Esophagus (tissue), 2 donors: ENCODE measurements at regions not wholly inside any gene's neighbourhood (a gene's known extent, or its start where the extent isn't known, plus 50 kb on each side); places are given as distances from the start of the nearest gene placed in this dataset.
"Not testable (repeated sequence)": the region's sequence is repeated elsewhere in the genome, so short reads cannot be mapped to it uniquely, and the experiment has no call there.

ENCODE experiments used
- H3K27ac ChIP-seq, 2 donors: one replicate each; pipeline ENCODE4 v1.5.1; 2013; ENCODE audit warnings: low read depth in 2 of 2, mild to moderate bottlenecking in 2 of 2, inconsistent platforms in 1 of 2, low read length in 1 of 2, moderate library complexity in 1 of 2
- H3K27me3 ChIP-seq, 2 donors: one replicate each; pipeline ENCODE4 v1.6.1; 2013; ENCODE audit warnings: low read length in 2 of 2, control low read depth in 1 of 2, mild to moderate bottlenecking in 1 of 2; ENCODE audit not compliant: insufficient read depth in 2 of 2, control insufficient read depth in 1 of 2
- H3K36me3 ChIP-seq, 2 donors: one replicate each; pipeline ENCODE4 v1.6.1; 2013; ENCODE audit warnings: low read length in 1 of 2; ENCODE audit not compliant: control insufficient read depth in 2 of 2, insufficient read depth in 2 of 2
- H3K4me1 ChIP-seq, 2 donors: one replicate each; pipeline ENCODE4 v1.6.1; 2013; ENCODE audit warnings: low read length in 1 of 2; ENCODE audit not compliant: control insufficient read depth in 2 of 2, insufficient read depth in 2 of 2
- H3K4me3 ChIP-seq, 2 donors: one replicate each; pipeline ENCODE4 v1.5.1; 2013; ENCODE audit warnings: low read length in 2 of 2, mild to moderate bottlenecking in 2 of 2, low read depth in 1 of 2, moderate library complexity in 1 of 2
- H3K9me3 ChIP-seq, 2 donors: one replicate each; pipeline ENCODE4 v1.6.1; 2013; ENCODE audit warnings: mild to moderate bottlenecking in 2 of 2, low read depth in 1 of 2, low read length in 1 of 2, moderate library complexity in 1 of 2; ENCODE audit not compliant: control insufficient read depth in 2 of 2, insufficient read depth in 1 of 2
- WGBS, 2 donors: extraction: QIAGEN DNeasy Blood & Tissue Kit; methylation state at CpG; one replicate each; pipeline ENCODE4 v1.1.7; 2013; 5-methylcytosine and 5-hydroxymethylcytosine counted together
- donor health status: healthy with polysubstance abuse.
- donor health status: Bipolar disorder and iron deficiency.

DNA sequence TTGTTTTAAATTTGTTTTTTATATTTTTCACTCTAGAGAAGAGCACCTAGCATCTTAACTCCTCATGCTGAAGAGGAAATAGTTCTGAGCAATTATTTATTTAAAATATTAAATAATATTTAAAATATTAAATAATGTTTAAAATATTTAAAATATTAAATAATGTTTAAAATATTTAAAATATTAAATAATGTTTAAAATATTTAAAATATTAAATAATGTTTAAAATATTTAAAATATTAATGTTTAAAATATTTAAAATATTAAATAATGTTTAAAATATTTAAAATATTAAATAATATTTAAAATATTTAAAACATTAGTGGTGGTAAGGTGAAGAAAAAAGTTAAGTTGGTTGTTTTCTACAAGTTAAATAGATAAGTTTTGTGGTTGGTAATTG is 147.6 kb upstream of the FERMT1 start:
- H3K4me3 ChIP-seq, H3K4me1 ChIP-seq, H3K27ac ChIP-seq, H3K36me3 ChIP-seq, H3K27me3 ChIP-seq, H3K9me3 ChIP-seq: not testable (repeated sequence)

GRCh38 chr20:6269168-6269873 is 146.5 kb upstream of the FERMT1 start:
- Histone ChIP-seq H3K4me3 (no peak overlapping the region), H3K27me3 (no peaks in the 10 kb centered on the region), H3K27ac (no peak overlapping the region), H3K9me3 (peaks cover 0 to 1% of the 10 kb centered on the region in 2 donors), H3K36me3 (no peaks in the 10 kb centered on the region), H3K4me1 (no peaks in the 10 kb centered on the region)
- 55 to 64% methylated on average over 8 of the region's 8 CpGs for WGBS, 2 donors

DNA sequence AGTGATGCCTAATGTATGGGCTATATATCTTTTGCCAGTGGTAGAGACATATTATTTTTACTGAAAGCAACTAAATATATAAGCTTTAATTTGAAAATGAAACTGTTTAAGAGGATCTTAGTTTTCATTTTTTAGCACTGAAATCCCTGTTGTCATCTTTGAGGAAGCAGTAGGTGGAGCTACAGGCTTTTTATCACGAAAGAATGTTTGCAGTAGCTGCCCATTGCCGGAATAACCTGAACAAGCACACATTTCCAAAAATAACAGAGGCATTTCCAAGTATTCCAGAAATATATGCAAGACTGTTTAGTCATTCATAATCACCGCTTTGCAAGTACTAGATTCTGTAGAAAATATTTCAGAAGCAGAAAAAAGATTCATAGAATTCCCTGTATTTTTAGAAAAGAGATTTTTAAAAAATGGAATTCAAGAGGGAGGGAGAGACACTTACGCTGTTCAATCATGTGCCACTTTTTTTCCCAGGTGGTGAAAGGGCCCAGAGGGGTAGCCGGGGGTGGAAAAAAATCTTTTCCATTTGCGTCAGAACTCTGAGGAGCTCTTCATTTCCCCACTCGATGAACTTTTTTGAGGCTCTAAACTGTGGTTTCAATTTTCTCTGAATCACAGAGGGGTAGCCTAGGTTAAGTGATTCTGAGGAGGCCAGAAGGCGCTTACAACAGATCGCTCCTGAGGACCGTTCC is 142.5 kb upstream of the FERMT1 start:
- Histone ChIP-seq H3K36me3 (no peaks in the 10 kb centered on the region), H3K9me3 (no peaks in the 10 kb centered on the region), H3K27me3 (no peaks in the 10 kb centered on the region), H3K4me1 (no peaks in the 10 kb centered on the region), H3K4me3 (no peak overlapping the region), H3K27ac (no peak overlapping the region)
- 33 to 39% methylated on average over 10 of the region's 10 CpGs for WGBS, 2 donors

- H3K4me1 ChIP-seq: no peaks in the 10 kb centered on the region
- H3K4me3 ChIP-seq: no peak overlapping the region
- H3K27ac ChIP-seq: no peak overlapping the region
- H3K9me3 ChIP-seq: no peaks in the 10 kb centered on the region
- H3K36me3 ChIP-seq: no peaks in the 10 kb centered on the region
- no peaks in the 10 kb centered on the region for H3K27me3 ChIP-seq
- WGBS, 2 donors: 62 to 71% methylated on average over 2 of the region's 2 CpGs
Measured at GRCh38 chr20:6253396-6253795, 130.6 kb upstream of the FERMT1 start.

GRCh38 chr20:6245436-6245835 is 122.6 kb upstream of the FERMT1 start:
- no peak overlapping the region for H3K4me3 ChIP-seq
- H3K36me3 ChIP-seq: no peaks in the 10 kb centered on the region
- no peaks in the 10 kb centered on the region for H3K27me3 ChIP-seq
- no peaks in the 10 kb centered on the region for H3K9me3 ChIP-seq
- WGBS, 2 donors: 82 to 90% methylated on average over 4 of the region's 4 CpGs
- H3K27ac ChIP-seq: no peak overlapping the region
- H3K4me1 ChIP-seq: no peaks in the 10 kb centered on the region

- Histone ChIP-seq H3K27ac (no peak overlapping the region), H3K27me3 (no peaks in the 10 kb centered on the region), H3K36me3 (no peaks in the 10 kb centered on the region), H3K9me3 (no peaks in the 10 kb centered on the region), H3K4me3 (no peak overlapping the region), H3K4me1 (no peaks in the 10 kb centered on the region)
- 89 to 95% methylated on average over 1 of the region's 1 CpG for WGBS, 2 donors
Measured at GRCh38 chr20:6241591-6241990, 118.8 kb upstream of the FERMT1 start.

DNA sequence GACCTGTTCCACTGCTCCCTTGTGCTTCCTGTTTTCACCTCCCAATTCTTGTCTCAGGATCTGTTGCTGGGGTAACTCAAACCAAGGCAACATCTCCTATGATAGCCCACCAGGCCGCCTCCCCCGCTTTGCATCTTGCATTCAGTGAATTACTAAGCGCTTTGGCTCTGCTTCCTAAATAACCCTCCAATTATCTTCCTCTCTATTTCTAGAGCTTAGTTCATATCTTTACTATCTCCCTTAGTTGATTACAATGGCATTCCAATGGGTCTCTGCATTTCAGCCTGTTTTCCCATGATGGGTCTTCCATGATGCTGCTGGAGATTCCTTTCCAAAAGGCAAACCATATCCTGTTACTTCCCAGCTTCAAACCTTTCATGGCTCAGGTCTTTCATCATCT is 117.2 kb upstream of the FERMT1 start:
- Histone ChIP-seq H3K36me3 (no peaks in the 10 kb centered on the region), H3K27me3 (no peaks in the 10 kb centered on the region), H3K4me1 (no peaks in the 10 kb centered on the region), H3K27ac (no peak overlapping the region), H3K4me3 (no peak overlapping the region), H3K9me3 (no peaks in the 10 kb centered on the region)
- WGBS, 2 donors: 96 to 97% methylated on average over 3 of the region's 3 CpGs

- WGBS, 2 donors: 59 to 63% methylated on average over 6 of the region's 6 CpGs
Measured at GRCh38 chr20:6238421-6238820, 115.6 kb upstream of the FERMT1 start.

DNA sequence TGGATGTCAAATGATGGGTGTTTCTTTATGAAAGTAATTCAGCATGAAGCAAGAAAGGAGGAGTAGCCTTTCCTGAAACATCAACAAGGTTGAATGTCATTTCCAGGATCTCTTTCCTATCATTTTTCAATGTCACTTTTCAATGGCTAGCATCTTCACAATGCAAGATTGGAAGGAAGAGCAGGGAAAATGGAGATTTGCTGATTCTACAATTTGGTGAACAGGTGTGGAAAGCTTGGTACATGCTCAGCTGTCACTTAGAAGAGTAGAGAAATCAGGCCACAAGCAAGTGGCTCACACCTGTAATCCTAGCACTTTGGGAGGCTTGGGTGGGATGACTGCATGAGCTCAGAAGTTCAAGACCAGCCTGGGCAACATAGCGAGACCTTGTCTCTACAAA is 112.7 kb upstream of the FERMT1 start:
- 84 to 92% methylated on average over 1 of the region's 1 CpG for WGBS, 2 donors
- no peaks in the 10 kb centered on the region for H3K9me3 ChIP-seq
- no peak overlapping the region for H3K4me3 ChIP-seq
- no peaks in the 10 kb centered on the region for H3K4me1 ChIP-seq
- no peaks in the 10 kb centered on the region for H3K36me3 ChIP-seq
- no peaks in the 10 kb centered on the region for H3K27me3 ChIP-seq
- H3K27ac ChIP-seq: no peak overlapping the region

More at GRCh38 chr20:6238421-6238820, 115.6 kb upstream of the FERMT1 start:
- no peaks in the 10 kb centered on the region for H3K27me3 ChIP-seq
- no peak overlapping the region for H3K4me3 ChIP-seq
- H3K4me1 ChIP-seq: no peaks in the 10 kb centered on the region
- no peaks in the 10 kb centered on the region for H3K36me3 ChIP-seq
- H3K27ac ChIP-seq: no peak overlapping the region
- no peaks in the 10 kb centered on the region for H3K9me3 ChIP-seq

GRCh38 chr20:6232436-6232835 is 109.6 kb upstream of the FERMT1 start:
- no peaks in the 10 kb centered on the region for H3K27me3 ChIP-seq
- no peaks in the 10 kb centered on the region for H3K36me3 ChIP-seq
- H3K4me1 ChIP-seq: no peaks in the 10 kb centered on the region
- no peak overlapping the region for H3K27ac ChIP-seq
- 80 to 84% methylated on average over 3 of the region's 3 CpGs for WGBS, 2 donors
- no peak overlapping the region for H3K4me3 ChIP-seq
- no peaks in the 10 kb centered on the region for H3K9me3 ChIP-seq
